ENCODE measurements at regions not wholly inside any gene's neighbourhood (a gene's known extent, or its start where the extent isn't known, plus 50 kb on each side); places are given as distances from the start of the nearest gene placed in this dataset.

- no peaks in the 10 kb centered on the region; the same call in 1 of the 2 replicates for H3K4me1 ChIP-seq (ENCODE audit: insufficient read depth, low read length)
- no peaks in the 10 kb centered on the region for H3K79me2 ChIP-seq (ENCODE audit: insufficient read depth, low read length)
- H4K91ac ChIP-seq (ENCODE audit: insufficient read length, low read depth, low read length), result no peak overlapping the region
- no peak overlapping the region for H2BK5ac ChIP-seq (ENCODE audit: insufficient read length, low read length)
- no peak overlapping the region for H2BK120ac ChIP-seq (ENCODE audit: low read depth, low read length, poor library complexity, severe bottlenecking)
- no peak overlapping the region for H2AK5ac ChIP-seq (ENCODE audit: insufficient read length, low read length)
- no peak overlapping the region for H3K4me2 ChIP-seq (ENCODE audit: insufficient read depth, insufficient read length, low read length)
- DNase-seq, result no peak
- Mint-ChIP-seq H3K9me3 (no peaks in the 10 kb centered on the region), H3K27ac (no peak overlapping the region), H3K36me3 (ENCODE audit: insufficient read depth in 1 of 3, low read depth in 3 of 3) (no peaks in the 10 kb centered on the region), H3K4me1 (peaks cover 8 to 9% of the 10 kb centered on the region in 2 experiments; a peak in 3 of 4 replicates), H3K27me3 (ENCODE audit: low read depth) (peaks cover 2% of the 10 kb centered on the region; the same call in 1 of the 2 replicates), H3K4me3 (no peak overlapping the region)
- H4K5ac ChIP-seq (ENCODE audit: insufficient read length, low read depth, low read length), result no peak overlapping the region
- H3K79me1 ChIP-seq (ENCODE audit: insufficient read depth, low read depth, low read length, poor library complexity, severe bottlenecking), result no peaks in the 10 kb centered on the region
- no peaks in the 10 kb centered on the region for H3K27me3 ChIP-seq (ENCODE audit: insufficient read depth, low read length)
- H4K8ac ChIP-seq (replicated peaks; ENCODE audit: insufficient read length, low read depth, low read length), result no peak overlapping the region
- H3K4ac ChIP-seq (ENCODE audit: low read depth, low read length), result no peak overlapping the region
- H3K56ac ChIP-seq (ENCODE audit: insufficient read length, low read depth, low read length), result no peak overlapping the region
- H2BK15ac ChIP-seq (ENCODE audit: low read depth, low read length), result no peak overlapping the region
- no peak overlapping the region for H2BK12ac ChIP-seq (ENCODE audit: insufficient read length, low read depth, low read length)
- no peak overlapping the region for H2AFZ ChIP-seq (ENCODE audit: low read length)
- no peaks in the 10 kb centered on the region for H4K20me1 ChIP-seq (ENCODE audit: control insufficient read depth, insufficient read depth, insufficient read length)
- no peak overlapping the region for H3K14ac ChIP-seq (ENCODE audit: insufficient read depth, low read length)
- no peaks in the 10 kb centered on the region for H3K23me2 ChIP-seq (ENCODE audit: insufficient read length, low read depth, low read length, poor library complexity, severe bottlenecking)
- no peak overlapping the region for H2BK20ac ChIP-seq (ENCODE audit: low read depth, low read length, poor library complexity, severe bottlenecking)
- no CpG with 5 or more reads among the region's 1 CpG for WGBS (ENCODE audit: extremely low coverage, insufficient read length, low lambda C conversion rate)
- H3K27ac ChIP-seq (ENCODE audit: insufficient read length, low read depth, low read length), result no peak overlapping the region
- TF ChIP-seq, protein P1, sequence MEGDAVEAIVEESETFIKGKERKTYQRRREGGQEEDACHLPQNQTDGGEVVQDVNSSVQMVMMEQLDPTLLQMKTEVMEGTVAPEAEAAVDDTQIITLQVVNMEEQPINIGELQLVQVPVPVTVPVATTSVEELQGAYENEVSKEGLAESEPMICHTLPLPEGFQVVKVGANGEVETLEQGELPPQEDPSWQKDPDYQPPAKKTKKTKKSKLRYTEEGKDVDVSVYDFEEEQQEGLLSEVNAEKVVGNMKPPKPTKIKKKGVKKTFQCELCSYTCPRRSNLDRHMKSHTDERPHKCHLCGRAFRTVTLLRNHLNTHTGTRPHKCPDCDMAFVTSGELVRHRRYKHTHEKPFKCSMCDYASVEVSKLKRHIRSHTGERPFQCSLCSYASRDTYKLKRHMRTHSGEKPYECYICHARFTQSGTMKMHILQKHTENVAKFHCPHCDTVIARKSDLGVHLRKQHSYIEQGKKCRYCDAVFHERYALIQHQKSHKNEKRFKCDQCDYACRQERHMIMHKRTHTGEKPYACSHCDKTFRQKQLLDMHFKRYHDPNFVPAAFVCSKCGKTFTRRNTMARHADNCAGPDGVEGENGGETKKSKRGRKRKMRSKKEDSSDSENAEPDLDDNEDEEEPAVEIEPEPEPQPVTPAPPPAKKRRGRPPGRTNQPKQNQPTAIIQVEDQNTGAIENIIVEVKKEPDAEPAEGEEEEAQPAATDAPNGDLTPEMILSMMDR (conservative IDR thresholded peaks at IDR 0.05), result no peak
- H3T11ph ChIP-seq (ENCODE audit: low read length), result no peak overlapping the region
- H3K23ac ChIP-seq (ENCODE audit: insufficient read length, low read depth, low read length), result no peak overlapping the region
- H3K18ac ChIP-seq (ENCODE audit: insufficient read length, low read depth, low read length), result no peak overlapping the region
- no peaks in the 10 kb centered on the region for H3K9me3 ChIP-seq (ENCODE audit: control insufficient read depth, low read depth, low read length)
- no peak overlapping the region for H3K9ac ChIP-seq (ENCODE audit: extremely low read depth, insufficient read length, low read length)
Measured at GRCh38 chr9:30718483-30718882, 1666.0 kb upstream of the ACO1 start.

Measured in H9 (cell line).